ENCODE measurements at regions not wholly inside any gene's neighbourhood (a gene's known extent, or its start where the extent isn't known, plus 50 kb on each side); places are given as distances from the start of the nearest gene placed in this dataset.

GRCh38 chr9:74321396-74321795, 175.7 kb upstream of the RORB start:
- TF ChIP-seq CTCF (IDR thresholded peaks at IDR 0.05) (no peak), POLR2A (IDR thresholded peaks at IDR 0.05) (no peak)

All from body of pancreas (tissue), 4 donors.